Keratinocyte (primary cell): ENCODE measurements at regions not wholly inside any gene's neighbourhood (a gene's known extent, or its start where the extent isn't known, plus 50 kb on each side); places are given as distances from the start of the nearest gene placed in this dataset.

Experiments
- DNase-seq: peaks from one replicate; pipeline ENCODE4 v3.0.0-alpha.2; 2011; ENCODE audit warnings: low read depth, missing footprints, low spot score
- FAIRE-seq: peaks from 2 replicates; lab custom pipeline; 2011; peaks lifted over from hg19 to GRCh38; lab: Jason Lieb, UNC
- H2AFZ ChIP-seq: 2 replicates; pipeline ENCODE4 v1.6.0; 2012; ENCODE audit warnings: low read length, control low read depth, inconsistent platforms; ENCODE audit not compliant: control insufficient read depth
- H3K27ac ChIP-seq: 2 replicates; pipeline ENCODE4 v1.5.1; 2011; ENCODE audit warnings: low read length; ENCODE audit not compliant: control insufficient read depth, insufficient read depth
- H3K27me3 ChIP-seq: 3 replicates; pipeline ENCODE4 v1.6.0; 2011; ENCODE audit warnings: low read length; ENCODE audit not compliant: control insufficient read depth, insufficient read depth; ENCODE audit errors: extremely low read depth
- H3K36me3 ChIP-seq, 2 experiments: 2 replicates in 1 of 2; 3 replicates in 1 of 2; pipeline ENCODE4 v1.5.1; 2011; ENCODE audit warnings: low read length in 2 of 2, mild to moderate bottlenecking in 1 of 2; ENCODE audit not compliant: control insufficient read depth in 2 of 2, insufficient read depth in 2 of 2; ENCODE audit errors: extremely low read depth in 1 of 2
- H3K4me1 ChIP-seq: 3 replicates; pipeline ENCODE4 v1.5.1; 2011; ENCODE audit warnings: low read length; ENCODE audit not compliant: control insufficient read depth, insufficient read depth; ENCODE audit errors: extremely low read depth
- H3K4me2 ChIP-seq: 3 replicates; pipeline ENCODE4 v1.6.0; 2011; ENCODE audit warnings: low read depth, low read length; ENCODE audit not compliant: control insufficient read depth, insufficient read depth; ENCODE audit errors: extremely low read depth
- H3K4me3 ChIP-seq, 3 experiments: fragments of 200-600 bp in 1 of 3; sonication (generic) in 1 of 3; 2 replicates in 2 of 3; 3 replicates in 1 of 3; pipeline ENCODE4 v1.5.1; 2011 to 2016; ENCODE audit warnings: low read length in 3 of 3, mild to moderate bottlenecking in 3 of 3, control low read depth in 2 of 3, inconsistent platforms in 1 of 3, low read depth in 1 of 3, mixed read lengths in 1 of 3, mixed run types in 1 of 3, moderate library complexity in 1 of 3; ENCODE audit not compliant: control insufficient read depth in 2 of 3, insufficient read depth in 2 of 3; ENCODE audit errors: extremely low read depth in 1 of 3
- H3K79me2 ChIP-seq: 2 replicates; pipeline ENCODE4 v1.6.0; 2012; ENCODE audit warnings: low read length; ENCODE audit not compliant: control insufficient read depth, insufficient read depth
- H3K9ac ChIP-seq: 3 replicates; pipeline ENCODE4 v1.6.0; 2011; ENCODE audit warnings: low read length; ENCODE audit not compliant: control insufficient read depth, insufficient read depth; ENCODE audit errors: extremely low read depth
- H3K9me1 ChIP-seq: 3 replicates; pipeline ENCODE4 v1.6.0; 2011; ENCODE audit warnings: low read length; ENCODE audit not compliant: control insufficient read depth, insufficient read depth; ENCODE audit errors: extremely low read depth
- H3K9me3 ChIP-seq: 2 replicates; pipeline ENCODE4 v1.5.1; 2012; ENCODE audit warnings: low read depth, low read length; ENCODE audit not compliant: control insufficient read depth
- H4K20me1 ChIP-seq: 3 replicates; pipeline ENCODE4 v1.6.0; 2011; ENCODE audit warnings: low read length; ENCODE audit not compliant: control insufficient read depth, insufficient read depth; ENCODE audit errors: extremely low read depth
- EZH2 ChIP-seq: IDR thresholded peaks from one replicate; pipeline ENCODE4 v1.6.1; 2012; ENCODE audit warnings: inconsistent platforms, mild to moderate bottlenecking, low read length, moderate library complexity
- dilution Hi-C: fragments of 300-500 bp; cut with MboI; formaldehyde crosslinking; loops from one replicate; pipeline ENCODE4 v1.7.0; 2020; ENCODE audit warnings: low sequenced_read_pairs; ENCODE audit not compliant: extremely low pct_ligation_motif_present
- TF ChIP-seq, protein P1 (sequence below), 3 experiments: IDR thresholded peaks in 1 of 3; conservative IDR thresholded peaks in 1 of 3; optimal IDR thresholded peaks in 1 of 3; 2 replicates in 2 of 3; 3 replicates in 1 of 3; pipeline versions ENCODE3 to v1.5.1; 2011; ENCODE audit warnings: low read length in 3 of 3, mild to moderate bottlenecking in 3 of 3, moderate library complexity in 2 of 3, control low read depth in 1 of 3, inconsistent platforms in 1 of 3; ENCODE audit not compliant: insufficient read depth in 2 of 3; ENCODE audit errors: extremely low read depth in 1 of 3

- dilution Hi-C loops = no loop called here
- peak; percentile 2 for DNase-seq
- no peak overlapping the region for H3K27ac ChIP-seq
- no peak overlapping the region for H3K4me2 ChIP-seq
- no peaks in the 10 kb centered on the region for H4K20me1 ChIP-seq
- no peak for TF ChIP-seq EZH2
- TF ChIP-seq, protein P1, sequence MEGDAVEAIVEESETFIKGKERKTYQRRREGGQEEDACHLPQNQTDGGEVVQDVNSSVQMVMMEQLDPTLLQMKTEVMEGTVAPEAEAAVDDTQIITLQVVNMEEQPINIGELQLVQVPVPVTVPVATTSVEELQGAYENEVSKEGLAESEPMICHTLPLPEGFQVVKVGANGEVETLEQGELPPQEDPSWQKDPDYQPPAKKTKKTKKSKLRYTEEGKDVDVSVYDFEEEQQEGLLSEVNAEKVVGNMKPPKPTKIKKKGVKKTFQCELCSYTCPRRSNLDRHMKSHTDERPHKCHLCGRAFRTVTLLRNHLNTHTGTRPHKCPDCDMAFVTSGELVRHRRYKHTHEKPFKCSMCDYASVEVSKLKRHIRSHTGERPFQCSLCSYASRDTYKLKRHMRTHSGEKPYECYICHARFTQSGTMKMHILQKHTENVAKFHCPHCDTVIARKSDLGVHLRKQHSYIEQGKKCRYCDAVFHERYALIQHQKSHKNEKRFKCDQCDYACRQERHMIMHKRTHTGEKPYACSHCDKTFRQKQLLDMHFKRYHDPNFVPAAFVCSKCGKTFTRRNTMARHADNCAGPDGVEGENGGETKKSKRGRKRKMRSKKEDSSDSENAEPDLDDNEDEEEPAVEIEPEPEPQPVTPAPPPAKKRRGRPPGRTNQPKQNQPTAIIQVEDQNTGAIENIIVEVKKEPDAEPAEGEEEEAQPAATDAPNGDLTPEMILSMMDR (optimal IDR thresholded peaks at IDR 0.05 in 1 of 3, IDR thresholded peaks at IDR 0.05 in 1 of 3, conservative IDR thresholded peaks at IDR 0.05 in 1 of 3; ENCODE audit: extremely low read depth in 1 of 3, insufficient read depth in 2 of 3, low read length in 3 of 3) = peak; percentile 65 to 84 (median 75)
- H3K9me3 ChIP-seq = no peaks in the 10 kb centered on the region
- peak; percentile 69 for FAIRE-seq
- no peak overlapping the region for H3K4me3 ChIP-seq
- no peaks in the 10 kb centered on the region for H3K36me3 ChIP-seq
- H2AFZ ChIP-seq = no peak overlapping the region
- H3K79me2 ChIP-seq = no peaks in the 10 kb centered on the region
- no peaks in the 10 kb centered on the region for H3K27me3 ChIP-seq
- H3K9me1 ChIP-seq = no peaks in the 10 kb centered on the region
- H3K4me1 ChIP-seq = no peaks in the 10 kb centered on the region
- no peak overlapping the region for H3K9ac ChIP-seq
These were observed 56.0 kb upstream of the FAM174A start for GRCh38 chr5:100479079-100479688.

DNA sequence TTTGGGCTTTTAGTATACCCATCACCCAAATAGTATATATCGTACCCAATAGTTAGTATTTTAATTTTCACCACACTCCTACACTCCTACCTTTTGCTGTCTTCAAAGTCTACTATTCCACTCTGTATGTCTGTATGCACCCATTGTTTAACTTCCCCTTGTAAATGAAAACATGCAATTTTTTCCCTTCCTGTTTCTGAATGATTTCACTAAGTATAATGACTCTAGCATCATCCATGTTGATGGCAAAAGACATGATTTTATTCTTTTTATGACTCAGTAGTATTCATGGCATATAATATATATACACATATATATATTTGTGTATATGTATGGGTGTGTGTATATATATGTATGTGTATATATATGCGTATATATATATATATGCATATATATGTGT is 63.1 kb upstream of the FAM174A start:
- no peak overlapping the region for H3K4me3 ChIP-seq
- no peaks in the 10 kb centered on the region for H3K9me1 ChIP-seq
- H3K79me2 ChIP-seq = no peaks in the 10 kb centered on the region
- no peaks in the 10 kb centered on the region for H3K27me3 ChIP-seq
- dilution Hi-C loops = no loop called here
- H3K36me3 ChIP-seq = no peaks in the 10 kb centered on the region
- H3K4me2 ChIP-seq = no peak overlapping the region
- H3K9me3 ChIP-seq = no peaks in the 10 kb centered on the region
- H4K20me1 ChIP-seq = no peaks in the 10 kb centered on the region
- TF ChIP-seq, protein P1 (optimal IDR thresholded peaks at IDR 0.05 in 1 of 3, IDR thresholded peaks at IDR 0.05 in 1 of 3, conservative IDR thresholded peaks at IDR 0.05 in 1 of 3; ENCODE audit: extremely low read depth in 1 of 3, insufficient read depth in 2 of 3, low read length in 3 of 3) = no peak
- TF ChIP-seq EZH2 = no peak
- no peaks in the 10 kb centered on the region for H3K4me1 ChIP-seq
- DNase-seq (no peak), FAIRE-seq (no peak)
- no peak overlapping the region for H3K27ac ChIP-seq
- no peak overlapping the region for H2AFZ ChIP-seq
- H3K9ac ChIP-seq = no peak overlapping the region
